Retinal pigment epithelial cell (primary cell): ENCODE measurements at regions not wholly inside any gene's neighbourhood (a gene's known extent, or its start where the extent isn't known, plus 50 kb on each side); places are given as distances from the start of the nearest gene placed in this dataset.

ENCODE experiments used
- DNase-seq: peaks from one replicate; pipeline ENCODE4 v3.0.0-alpha.2; 2010; ENCODE audit warnings: low read depth
- H3K4me3 ChIP-seq: 2 replicates; pipeline ENCODE4 v1.5.1; 2011; ENCODE audit warnings: mild to moderate bottlenecking, low read length, control low read depth, moderate library complexity
- TF ChIP-seq, protein P1 (sequence below): conservative IDR thresholded peaks from 2 replicates; pipeline ENCODE4 v1.5.1; 2011; ENCODE audit warnings: low read depth, low read length, control low read depth, inconsistent platforms

DNA sequence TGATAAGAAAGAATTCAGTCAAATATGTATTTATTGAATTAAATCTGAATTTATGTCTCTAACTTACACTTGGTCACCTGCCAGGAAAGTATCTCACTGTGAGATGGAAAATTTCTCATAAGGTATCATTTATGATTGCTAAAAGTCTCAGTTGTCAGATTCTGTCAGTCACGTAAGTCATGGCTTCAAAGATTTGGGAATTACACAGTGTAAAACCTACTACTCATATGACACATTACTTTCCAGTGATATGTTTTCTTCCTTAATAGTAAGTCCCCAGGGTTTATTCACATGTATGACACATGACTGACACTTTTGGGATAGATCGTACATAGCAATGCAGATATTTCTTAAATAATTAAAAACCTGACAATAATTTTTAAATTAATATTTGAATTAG lies 792.2 kb downstream of the PLOD2 start:
- TF ChIP-seq, protein P1, sequence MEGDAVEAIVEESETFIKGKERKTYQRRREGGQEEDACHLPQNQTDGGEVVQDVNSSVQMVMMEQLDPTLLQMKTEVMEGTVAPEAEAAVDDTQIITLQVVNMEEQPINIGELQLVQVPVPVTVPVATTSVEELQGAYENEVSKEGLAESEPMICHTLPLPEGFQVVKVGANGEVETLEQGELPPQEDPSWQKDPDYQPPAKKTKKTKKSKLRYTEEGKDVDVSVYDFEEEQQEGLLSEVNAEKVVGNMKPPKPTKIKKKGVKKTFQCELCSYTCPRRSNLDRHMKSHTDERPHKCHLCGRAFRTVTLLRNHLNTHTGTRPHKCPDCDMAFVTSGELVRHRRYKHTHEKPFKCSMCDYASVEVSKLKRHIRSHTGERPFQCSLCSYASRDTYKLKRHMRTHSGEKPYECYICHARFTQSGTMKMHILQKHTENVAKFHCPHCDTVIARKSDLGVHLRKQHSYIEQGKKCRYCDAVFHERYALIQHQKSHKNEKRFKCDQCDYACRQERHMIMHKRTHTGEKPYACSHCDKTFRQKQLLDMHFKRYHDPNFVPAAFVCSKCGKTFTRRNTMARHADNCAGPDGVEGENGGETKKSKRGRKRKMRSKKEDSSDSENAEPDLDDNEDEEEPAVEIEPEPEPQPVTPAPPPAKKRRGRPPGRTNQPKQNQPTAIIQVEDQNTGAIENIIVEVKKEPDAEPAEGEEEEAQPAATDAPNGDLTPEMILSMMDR: no peak
- no peak for DNase-seq
- no peak overlapping the region for H3K4me3 ChIP-seq

DNA sequence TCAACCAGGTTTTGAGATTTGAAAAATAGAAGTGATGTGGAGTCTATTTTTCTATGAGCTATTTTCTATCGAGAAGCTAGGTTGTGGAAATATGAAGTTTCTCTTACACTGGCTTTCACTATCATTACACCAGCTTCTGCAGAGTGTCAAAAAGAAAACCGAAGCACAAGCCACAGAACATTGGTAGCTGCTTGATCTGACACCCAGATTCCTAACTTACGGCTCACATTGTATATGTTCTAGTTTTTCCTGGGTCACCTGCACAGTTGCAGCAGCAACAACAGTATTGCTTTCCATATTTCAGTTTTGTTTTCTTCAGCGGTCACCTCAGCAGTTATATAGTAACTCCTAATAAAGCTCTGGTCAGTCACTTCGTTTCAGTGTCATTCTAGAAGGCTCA lies 790.1 kb downstream of the PLOD2 start:
- H3K4me3 ChIP-seq: no peak overlapping the region
- no peak for DNase-seq
- TF ChIP-seq, protein P1: no peak

DNA sequence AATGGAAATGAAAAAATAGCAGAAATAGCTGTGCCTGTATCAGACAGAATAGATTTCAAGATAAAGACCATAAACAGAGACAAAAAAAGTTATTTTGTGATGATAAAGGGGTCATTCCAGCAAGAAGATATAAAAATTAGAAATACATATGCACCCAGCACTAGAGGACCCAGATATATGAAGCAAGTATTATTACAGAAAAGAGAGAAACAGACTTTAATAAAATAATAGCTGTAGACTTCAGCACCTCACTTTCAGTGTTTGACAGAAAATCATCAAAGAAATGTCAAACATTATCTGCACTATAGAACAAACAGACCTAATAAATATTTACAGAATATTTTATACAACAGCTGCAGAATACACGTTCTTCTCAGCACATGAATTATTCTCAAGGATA lies 783.7 kb downstream of the PLOD2 start:
- TF ChIP-seq, protein P1: no peak
- H3K4me3 ChIP-seq: no peak overlapping the region
- DNase-seq: no peak

DNA sequence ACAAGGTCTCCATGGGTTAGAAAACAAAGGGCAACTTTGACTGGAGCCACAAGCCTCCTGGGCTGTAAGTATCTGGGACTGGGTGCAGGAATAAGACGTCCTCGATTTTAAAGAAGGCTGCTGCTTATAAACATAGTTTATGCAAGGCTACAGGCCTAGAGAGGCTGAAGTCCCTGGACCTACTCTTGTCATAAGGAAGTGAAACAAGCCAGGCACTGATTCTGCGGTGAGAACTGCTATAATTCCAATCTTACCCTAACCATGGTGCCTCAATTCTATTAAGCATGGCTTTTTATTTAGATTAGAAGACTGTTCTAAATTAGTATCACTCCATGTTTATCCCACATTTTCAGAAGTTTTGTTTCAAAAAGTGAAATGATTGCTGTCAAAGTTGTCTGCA lies 777.6 kb downstream of the PLOD2 start:
- no peak for DNase-seq
- no peak overlapping the region for H3K4me3 ChIP-seq
- TF ChIP-seq, protein P1: no peak

DNA sequence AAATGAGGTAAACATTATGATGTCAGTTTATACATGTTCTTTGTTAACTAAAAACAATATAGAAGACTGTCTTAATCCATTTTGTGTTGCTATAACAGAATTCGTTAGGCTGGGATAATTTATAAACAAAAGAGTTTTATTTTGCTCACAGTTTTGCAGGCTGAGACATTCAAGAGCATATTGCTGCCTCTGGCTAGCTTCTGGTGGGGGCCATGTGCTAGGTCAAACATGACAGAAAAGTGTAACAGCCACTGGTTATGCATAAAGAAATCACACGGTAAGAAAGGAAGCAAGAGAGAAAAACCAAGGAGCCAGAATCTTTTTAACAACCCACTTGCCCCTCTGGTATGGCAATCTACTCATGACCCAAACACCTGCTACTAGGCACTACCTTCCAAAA lies 776.7 kb downstream of the PLOD2 start:
- TF ChIP-seq, protein P1: no peak
- no peak overlapping the region for H3K4me3 ChIP-seq
- no peak for DNase-seq

DNA sequence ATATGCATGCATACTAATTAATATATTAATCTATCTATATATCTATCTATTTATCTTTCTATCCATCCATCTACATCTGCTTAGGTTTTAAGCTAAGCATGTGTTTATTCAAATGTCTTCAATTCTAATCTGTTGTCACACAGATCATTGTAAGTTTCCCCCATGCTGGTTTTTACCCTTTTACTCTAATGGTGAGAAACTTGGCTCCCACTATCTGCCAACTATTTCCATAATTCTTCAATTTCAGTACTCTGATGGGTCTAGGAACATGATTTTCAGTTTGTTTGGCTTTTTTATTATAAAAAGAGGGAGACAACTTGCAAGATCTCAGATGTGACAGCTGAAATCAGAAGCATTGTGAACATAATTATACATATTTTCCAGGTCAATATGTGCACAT lies 773.8 kb downstream of the PLOD2 start:
- no peak overlapping the region for H3K4me3 ChIP-seq
- DNase-seq: no peak
- TF ChIP-seq, protein P1: no peak

DNA sequence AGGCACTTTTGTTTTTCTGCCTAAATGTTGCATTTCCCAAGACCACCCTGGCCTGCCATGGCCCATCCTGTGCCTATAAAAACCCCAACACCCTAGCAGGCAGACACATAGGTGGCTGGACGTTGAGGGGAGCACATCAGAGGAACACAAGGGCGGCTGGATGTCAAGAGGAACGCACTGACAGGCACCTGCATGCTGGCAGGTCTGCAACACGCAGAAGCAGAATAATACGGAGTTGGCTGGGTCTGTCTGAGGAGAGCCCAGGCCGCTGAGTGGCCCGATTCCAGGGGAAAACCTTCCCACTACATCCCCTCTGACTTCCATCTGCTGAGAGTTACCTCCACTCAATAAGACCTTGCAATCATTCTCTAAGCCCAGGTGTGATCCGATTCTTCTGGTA lies 765.6 kb downstream of the PLOD2 start:
- H3K4me3 ChIP-seq: no peak overlapping the region
- no peak for DNase-seq
- TF ChIP-seq, protein P1: no peak
